AG09319 (cell line): ENCODE measurements at regions not wholly inside any gene's neighbourhood (a gene's known extent, or its start where the extent isn't known, plus 50 kb on each side); places are given as distances from the start of the nearest gene placed in this dataset.

Source experiments
- DNase-seq: peaks from one replicate; pipeline ENCODE4 v3.0.0-alpha.2; 2010; ENCODE audit warnings: low read depth; ENCODE audit errors: extremely low read depth
- TF ChIP-seq, protein P1 (sequence below): IDR thresholded peaks from 2 replicates; pipeline ENCODE4 v1.5.1; 2011; ENCODE audit warnings: low read depth, mild to moderate bottlenecking, inconsistent platforms, low read length, moderate library complexity

DNA sequence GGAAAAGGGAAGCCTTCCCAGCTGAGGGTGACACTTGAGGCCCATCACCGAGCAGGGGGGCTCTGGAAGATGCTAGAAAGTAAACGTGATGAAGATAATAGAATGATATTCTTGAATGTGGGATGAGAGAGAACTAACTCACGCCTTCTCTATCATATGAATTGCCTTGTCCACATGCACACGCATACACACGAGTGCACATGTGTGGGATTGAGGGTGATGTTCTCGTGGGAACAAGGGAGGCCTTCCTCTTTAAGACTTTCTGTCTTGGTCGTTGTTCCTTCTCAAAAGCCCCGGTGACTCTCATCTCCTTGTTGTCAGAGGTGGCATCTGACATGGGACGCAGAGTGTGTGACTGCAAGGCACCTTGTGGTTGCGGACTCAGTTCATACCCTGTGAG lies 436.9 kb downstream of the ZNF516 start:
- DNase-seq, result no peak
- TF ChIP-seq, protein P1, sequence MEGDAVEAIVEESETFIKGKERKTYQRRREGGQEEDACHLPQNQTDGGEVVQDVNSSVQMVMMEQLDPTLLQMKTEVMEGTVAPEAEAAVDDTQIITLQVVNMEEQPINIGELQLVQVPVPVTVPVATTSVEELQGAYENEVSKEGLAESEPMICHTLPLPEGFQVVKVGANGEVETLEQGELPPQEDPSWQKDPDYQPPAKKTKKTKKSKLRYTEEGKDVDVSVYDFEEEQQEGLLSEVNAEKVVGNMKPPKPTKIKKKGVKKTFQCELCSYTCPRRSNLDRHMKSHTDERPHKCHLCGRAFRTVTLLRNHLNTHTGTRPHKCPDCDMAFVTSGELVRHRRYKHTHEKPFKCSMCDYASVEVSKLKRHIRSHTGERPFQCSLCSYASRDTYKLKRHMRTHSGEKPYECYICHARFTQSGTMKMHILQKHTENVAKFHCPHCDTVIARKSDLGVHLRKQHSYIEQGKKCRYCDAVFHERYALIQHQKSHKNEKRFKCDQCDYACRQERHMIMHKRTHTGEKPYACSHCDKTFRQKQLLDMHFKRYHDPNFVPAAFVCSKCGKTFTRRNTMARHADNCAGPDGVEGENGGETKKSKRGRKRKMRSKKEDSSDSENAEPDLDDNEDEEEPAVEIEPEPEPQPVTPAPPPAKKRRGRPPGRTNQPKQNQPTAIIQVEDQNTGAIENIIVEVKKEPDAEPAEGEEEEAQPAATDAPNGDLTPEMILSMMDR, result no peak

DNA sequence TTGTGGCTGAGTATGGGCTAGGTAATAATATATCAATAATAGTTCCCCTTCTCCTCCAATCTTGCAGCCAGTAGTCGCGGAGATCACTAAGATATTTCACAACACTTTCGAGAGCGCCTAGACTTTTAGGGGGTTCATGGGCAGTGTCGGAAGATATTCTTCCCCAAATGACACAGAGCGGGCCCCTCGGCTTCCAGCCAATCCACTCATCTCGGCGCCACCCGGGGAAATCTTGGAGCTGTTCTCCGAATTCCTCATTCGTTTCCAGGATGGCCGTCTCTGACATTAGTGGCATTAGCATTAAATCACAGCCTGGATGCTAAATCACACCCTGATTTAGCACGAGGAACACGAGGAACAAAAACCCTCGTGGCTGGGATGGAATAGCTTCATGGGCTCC lies 437.7 kb downstream of the ZNF516 start:
- TF ChIP-seq, protein P1, result no peak
- no peak for DNase-seq

DNA sequence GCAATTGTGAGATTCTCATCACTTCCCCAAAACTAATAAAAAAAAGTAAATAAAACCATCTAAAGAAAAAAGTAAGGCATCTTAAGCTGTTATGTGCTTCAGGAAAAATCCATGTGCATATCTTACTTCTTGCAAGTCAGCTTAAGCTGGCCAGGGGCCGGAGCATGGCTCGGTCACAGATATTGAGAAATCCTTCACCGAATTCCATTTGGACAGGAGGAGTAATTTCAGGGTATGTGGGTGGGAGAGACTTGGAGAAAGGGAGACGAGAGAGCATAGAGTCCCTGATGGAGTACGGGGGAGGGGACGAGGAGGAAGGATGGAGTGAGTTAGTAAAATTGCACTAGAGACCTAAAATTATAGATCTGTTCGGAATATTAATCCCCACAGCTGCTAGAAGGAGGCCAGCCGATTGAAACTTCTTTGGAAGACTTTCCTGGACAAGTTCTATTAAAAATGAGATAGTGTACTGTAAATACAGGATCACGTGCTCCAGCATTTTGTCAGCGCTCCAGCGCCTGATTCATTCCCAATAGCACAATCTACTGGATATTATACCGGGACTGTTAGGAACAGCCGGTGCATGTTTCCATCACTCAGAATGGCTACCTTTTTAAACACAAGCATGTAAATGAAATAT lies 438.5 kb downstream of the ZNF516 start:
- TF ChIP-seq, protein P1, result no peak
- DNase-seq, result no peak

DNA sequence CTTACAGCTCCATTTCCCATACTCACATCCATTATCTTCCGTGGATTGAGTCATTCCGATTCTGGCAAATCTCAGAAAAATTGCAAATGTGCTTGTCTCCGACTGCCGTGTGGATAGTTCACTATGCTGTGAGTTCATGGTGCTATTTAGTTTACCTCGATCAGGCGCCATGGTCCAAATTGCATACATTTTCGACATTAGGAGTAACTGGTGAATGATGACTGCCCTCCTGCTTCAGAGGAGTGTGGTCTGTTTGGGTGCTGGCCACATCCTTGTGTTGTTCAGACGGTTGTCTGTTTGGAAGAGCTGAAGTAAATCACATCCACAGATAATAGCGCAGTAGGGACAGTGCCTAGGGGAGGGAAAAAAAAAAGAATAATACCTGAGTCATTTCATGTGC lies 439.5 kb downstream of the ZNF516 start:
- TF ChIP-seq, protein P1, result no peak
- DNase-seq, result no peak

DNA sequence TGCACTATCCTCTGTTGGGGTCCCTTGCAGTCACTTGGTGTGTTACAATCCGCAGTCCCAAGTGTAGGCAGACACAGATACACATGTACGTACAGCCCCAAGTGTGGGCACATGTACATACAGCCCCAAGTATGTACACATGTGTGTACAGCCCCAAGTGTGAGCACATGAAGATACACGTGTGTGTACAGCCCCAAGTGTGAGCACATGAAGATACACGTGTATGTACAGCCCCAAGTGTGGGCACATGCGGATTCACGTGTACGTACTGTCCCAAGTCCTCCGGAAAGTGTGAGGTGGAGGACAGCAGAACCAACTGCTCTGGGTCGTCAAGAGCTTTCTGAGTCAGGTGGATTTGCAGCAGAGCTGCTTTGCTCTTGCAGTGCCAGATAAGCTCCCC lies 440.0 kb downstream of the ZNF516 start:
- DNase-seq, result no peak
- TF ChIP-seq, protein P1, result no peak

DNA sequence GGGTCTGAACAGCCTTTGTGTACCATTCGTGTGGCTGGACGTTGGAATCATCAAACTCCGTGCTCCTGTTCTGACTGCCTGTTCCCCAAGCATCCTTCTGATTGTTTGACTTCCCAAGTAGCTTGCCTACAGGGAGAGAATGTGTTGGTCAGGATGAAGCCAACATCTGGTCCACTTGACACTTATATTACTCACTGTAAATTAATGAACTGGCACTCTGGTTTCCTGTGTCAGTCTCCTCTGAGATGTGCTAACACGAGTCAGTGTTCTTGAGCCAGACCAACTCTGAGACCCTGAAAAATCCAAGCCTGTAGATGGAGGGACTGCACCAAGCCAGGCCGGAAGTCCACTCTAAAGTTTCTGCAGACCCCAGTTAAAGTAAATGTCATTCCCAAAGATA lies 440.9 kb downstream of the ZNF516 start:
- TF ChIP-seq, protein P1, result no peak
- DNase-seq, result no peak

DNA sequence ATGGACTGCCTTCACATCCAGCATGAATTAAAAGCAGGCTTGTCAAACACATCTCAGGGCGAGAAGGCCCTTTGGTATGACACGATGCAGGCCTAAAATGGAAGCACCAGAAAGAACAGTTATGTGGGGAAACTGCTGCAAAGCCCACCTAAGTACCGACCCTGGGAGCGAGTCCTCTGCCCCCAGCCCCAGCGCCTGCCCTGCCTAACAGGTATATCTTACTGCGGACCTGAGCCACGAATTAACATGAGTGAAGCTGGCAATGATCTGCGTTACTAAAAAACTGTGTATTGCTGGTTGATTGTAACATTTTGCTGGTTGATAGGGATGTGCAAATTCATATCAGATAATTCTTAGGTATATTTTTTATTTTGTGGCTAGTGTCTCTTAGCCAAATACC lies 441.5 kb downstream of the ZNF516 start:
- TF ChIP-seq, protein P1, result no peak
- DNase-seq, result no peak
